ENCODE measurements at regions not wholly inside any gene's neighbourhood (a gene's known extent, or its start where the extent isn't known, plus 50 kb on each side); places are given as distances from the start of the nearest gene placed in this dataset.

GRCh38 chr7:73940701-73941238 lies 79.8 kb downstream of the TMEM270 start:
- no peak overlapping the region for H3K27ac ChIP-seq
- no peaks in the 10 kb centered on the region for H3K27me3 ChIP-seq (ENCODE audit: low read depth)
- TF ChIP-seq, protein P1, sequence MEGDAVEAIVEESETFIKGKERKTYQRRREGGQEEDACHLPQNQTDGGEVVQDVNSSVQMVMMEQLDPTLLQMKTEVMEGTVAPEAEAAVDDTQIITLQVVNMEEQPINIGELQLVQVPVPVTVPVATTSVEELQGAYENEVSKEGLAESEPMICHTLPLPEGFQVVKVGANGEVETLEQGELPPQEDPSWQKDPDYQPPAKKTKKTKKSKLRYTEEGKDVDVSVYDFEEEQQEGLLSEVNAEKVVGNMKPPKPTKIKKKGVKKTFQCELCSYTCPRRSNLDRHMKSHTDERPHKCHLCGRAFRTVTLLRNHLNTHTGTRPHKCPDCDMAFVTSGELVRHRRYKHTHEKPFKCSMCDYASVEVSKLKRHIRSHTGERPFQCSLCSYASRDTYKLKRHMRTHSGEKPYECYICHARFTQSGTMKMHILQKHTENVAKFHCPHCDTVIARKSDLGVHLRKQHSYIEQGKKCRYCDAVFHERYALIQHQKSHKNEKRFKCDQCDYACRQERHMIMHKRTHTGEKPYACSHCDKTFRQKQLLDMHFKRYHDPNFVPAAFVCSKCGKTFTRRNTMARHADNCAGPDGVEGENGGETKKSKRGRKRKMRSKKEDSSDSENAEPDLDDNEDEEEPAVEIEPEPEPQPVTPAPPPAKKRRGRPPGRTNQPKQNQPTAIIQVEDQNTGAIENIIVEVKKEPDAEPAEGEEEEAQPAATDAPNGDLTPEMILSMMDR (IDR thresholded peaks at IDR 0.05): no peak
- ATAC-seq: no peak
- H3K4me1 ChIP-seq: no peaks in the 10 kb centered on the region
- no peak for DNase-seq
- H3K36me3 ChIP-seq: no peaks in the 10 kb centered on the region
- intact Hi-C loops (cut with DNase I): no loop called here
- peaks cover 22% of the 10 kb centered on the region for H3K9me3 ChIP-seq
- no peak overlapping the region for H3K4me3 ChIP-seq

DNA sequence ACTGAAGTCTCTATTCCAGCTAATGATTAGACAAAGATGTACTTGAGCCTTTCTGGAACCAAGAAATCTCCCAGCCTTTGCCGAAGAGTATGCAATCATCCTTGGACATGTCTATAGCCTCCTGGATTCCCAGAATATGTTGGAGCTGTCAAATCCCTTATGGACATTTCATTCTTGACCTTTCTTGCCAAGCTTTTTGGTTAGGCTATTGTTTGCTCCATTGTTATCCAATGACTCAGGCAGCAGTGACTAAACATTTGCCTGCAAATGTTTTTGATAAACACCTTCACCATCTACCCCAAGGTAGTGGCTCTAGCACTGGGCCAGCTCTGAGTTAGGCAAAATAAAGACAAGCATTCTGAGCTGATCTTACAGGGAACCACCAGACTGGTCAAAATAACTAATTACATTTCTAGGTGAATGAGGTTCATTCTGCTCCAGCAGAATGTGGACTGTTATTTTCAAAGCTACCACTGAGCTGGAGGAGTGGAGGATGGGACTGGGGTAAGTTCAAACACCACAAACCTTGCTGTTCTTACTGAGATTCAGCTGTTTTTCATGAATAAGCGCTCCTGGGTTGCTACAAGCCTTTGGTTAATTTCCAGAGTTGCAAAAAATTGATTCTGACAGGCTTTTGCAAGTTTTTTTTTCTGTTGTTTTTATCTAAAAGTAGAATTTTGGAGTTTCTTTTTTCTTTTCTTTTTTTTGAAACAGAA lies 81.0 kb downstream of the TMEM270 start:
- no peak for ATAC-seq
- Histone ChIP-seq H3K9me3 (peaks cover 22% of the 10 kb centered on the region), H3K27ac (no peak overlapping the region), H3K4me1 (no peaks in the 10 kb centered on the region), H3K36me3 (no peaks in the 10 kb centered on the region), H3K27me3 (ENCODE audit: low read depth) (no peaks in the 10 kb centered on the region), H3K4me3 (no peak overlapping the region)
- intact Hi-C loops (cut with DNase I): no loop called here
- TF ChIP-seq, protein P1 (IDR thresholded peaks at IDR 0.05): no peak
- DNase-seq: no peak

DNA sequence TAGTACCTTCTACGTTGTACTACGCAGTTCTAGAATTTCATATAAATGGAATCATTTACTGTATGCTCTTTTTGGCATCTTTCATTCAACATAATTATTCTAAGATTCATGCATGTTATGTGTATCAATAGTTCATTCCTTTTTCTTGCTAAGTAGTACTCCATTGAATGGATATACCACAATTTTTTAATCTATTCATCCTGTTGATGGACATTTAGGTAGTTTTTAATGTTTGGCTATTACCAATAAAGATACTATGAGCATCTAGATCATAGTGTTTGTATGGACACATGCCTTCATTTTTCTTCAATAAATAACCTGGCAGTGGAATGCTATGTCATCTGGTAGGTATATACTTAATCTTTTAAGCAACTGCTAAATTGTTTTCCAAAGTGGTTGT lies 83.0 kb upstream of the ELN start:
- Histone ChIP-seq H3K9me3 (peaks cover 25% of the 10 kb centered on the region), H3K27me3 (ENCODE audit: low read depth) (no peaks in the 10 kb centered on the region), H3K36me3 (no peaks in the 10 kb centered on the region), H3K4me3 (no peak overlapping the region), H3K4me1 (no peaks in the 10 kb centered on the region), H3K27ac (no peak overlapping the region)
- no peak for ATAC-seq
- no peak for DNase-seq
- intact Hi-C loops (cut with DNase I): no loop called here
- TF ChIP-seq, protein P1 (IDR thresholded peaks at IDR 0.05): no peak

DNA sequence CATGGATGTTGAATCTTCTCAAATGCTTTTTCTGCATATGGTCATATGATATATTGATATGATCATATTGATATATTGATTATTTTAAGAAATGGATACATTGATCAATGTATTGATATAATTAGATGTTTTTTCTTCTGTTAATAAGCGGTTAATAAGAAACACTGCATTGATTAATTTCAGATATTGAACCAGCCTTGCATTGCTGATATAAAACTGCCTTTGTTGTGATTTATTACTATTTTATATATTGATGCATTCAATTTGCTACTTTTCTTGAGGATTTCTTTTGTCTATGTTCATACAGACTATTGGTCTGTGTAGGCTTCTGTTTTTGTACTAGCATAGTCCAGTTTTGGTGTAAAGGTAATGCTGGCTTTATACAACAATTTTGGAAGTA lies 79.7 kb upstream of the ELN start:
- Histone ChIP-seq H3K4me3 (no peak overlapping the region), H3K9me3 (peaks cover 15% of the 10 kb centered on the region), H3K4me1 (no peaks in the 10 kb centered on the region), H3K27me3 (ENCODE audit: low read depth) (no peaks in the 10 kb centered on the region), H3K36me3 (no peaks in the 10 kb centered on the region), H3K27ac (no peak overlapping the region)
- TF ChIP-seq, protein P1 (IDR thresholded peaks at IDR 0.05): no peak
- intact Hi-C loops (cut with DNase I): no loop called here
- DNase-seq (no peak), ATAC-seq (no peak)

DNA sequence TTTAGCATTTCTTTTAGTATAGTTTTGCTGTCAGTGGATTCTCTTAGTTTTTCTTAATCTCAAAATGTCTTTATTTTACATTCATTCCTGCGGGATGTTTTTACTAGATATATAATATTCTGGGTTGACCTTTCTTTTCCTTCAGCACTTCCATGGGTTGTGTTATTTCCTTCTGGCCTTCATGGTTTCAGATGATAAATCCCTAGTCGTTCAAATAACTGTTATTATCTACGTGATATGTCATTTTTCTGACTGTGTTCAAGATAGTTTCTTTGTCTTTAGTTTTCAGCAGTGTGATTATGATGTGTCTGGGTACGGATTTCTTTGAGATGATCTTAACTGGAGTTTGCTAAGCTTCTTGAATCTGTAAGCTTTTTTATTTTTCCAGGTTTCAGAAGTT lies 75.7 kb upstream of the ELN start:
- H3K9me3 ChIP-seq: peaks cover 3% of the 10 kb centered on the region
- intact Hi-C loops (cut with DNase I): no loop called here
- H3K27ac ChIP-seq: no peak overlapping the region
- no peak overlapping the region for H3K4me3 ChIP-seq
- no peaks in the 10 kb centered on the region for H3K27me3 ChIP-seq (ENCODE audit: low read depth)
- ATAC-seq: no peak
- TF ChIP-seq, protein P1 (IDR thresholded peaks at IDR 0.05): no peak
- no peaks in the 10 kb centered on the region for H3K36me3 ChIP-seq
- no peak for DNase-seq
- H3K4me1 ChIP-seq: no peaks in the 10 kb centered on the region

Data from lower lobe of right lung (tissue), 2 donors.